ENCODE measurements at regions not wholly inside any gene's neighbourhood (a gene's known extent, or its start where the extent isn't known, plus 50 kb on each side); places are given as distances from the start of the nearest gene placed in this dataset.

DNA sequence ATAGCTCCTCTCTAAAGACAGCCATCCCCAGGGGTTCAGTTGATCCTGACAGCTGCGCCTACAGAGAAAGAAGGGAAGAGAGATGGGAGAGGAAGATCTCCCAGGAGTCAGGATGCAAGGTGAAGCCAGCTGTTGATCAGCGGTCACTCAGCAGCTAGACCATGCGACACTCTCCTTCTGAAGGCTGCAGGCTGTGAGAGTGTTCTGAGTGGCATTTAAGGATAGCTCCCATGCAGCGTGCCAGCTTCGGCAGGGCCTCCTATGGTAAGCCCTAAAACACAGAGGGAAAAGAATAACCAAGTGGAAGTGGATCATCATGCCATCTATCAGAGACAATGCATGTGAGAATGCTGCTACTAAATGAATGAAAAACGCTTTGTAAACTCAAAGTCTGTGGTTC, 197.9 kb upstream of the NUDT4 start:
- Histone ChIP-seq H3K9me2 (ENCODE audit: insufficient read depth, low read length) (no peaks in the 10 kb centered on the region), H3F3A (ENCODE audit: insufficient read depth, low read length, poor library complexity, severe bottlenecking) (no peaks in the 10 kb centered on the region), H3K36me3 (ENCODE audit: insufficient read depth, low read length) (no peaks in the 10 kb centered on the region), H3K79me2 (replicated peaks; ENCODE audit: insufficient read depth, low read length) (no peaks in the 10 kb centered on the region), H3K4me2 (ENCODE audit: low read length) (no peak overlapping the region), H3K4me3 (ENCODE audit: low read length) (no peak overlapping the region), H3K9ac (ENCODE audit: low read length) (no peak overlapping the region), H2AFZ (ENCODE audit: low read depth, low read length) (no peak overlapping the region), H4K20me1 (ENCODE audit: insufficient read depth) (no peaks in the 10 kb centered on the region), H3K9me3 (ENCODE audit: low read length) (no peaks in the 10 kb centered on the region), H3K27ac (ENCODE audit: low read length) (no peak overlapping the region), H3K27me3 (ENCODE audit: insufficient read depth, low read depth, low read length) (no peaks in the 10 kb centered on the region)
- no peak for TF ChIP-seq EZH2 (IDR thresholded peaks at IDR 0.05; ENCODE audit: borderline replicate concordance, insufficient read depth, low read length, poor library complexity, severe bottlenecking)
- no peak for TF ChIP-seq MXI1 (conservative IDR thresholded peaks at IDR 0.05; ENCODE audit: poor library complexity, severe bottlenecking)
- TF ChIP-seq RAD21 (conservative IDR thresholded peaks at IDR 0.05), result no peak
- no peak for TF ChIP-seq POLR2AphosphoS5 (IDR thresholded peaks at IDR 0.05)
- no peak for TF ChIP-seq TAF1 (IDR thresholded peaks at IDR 0.05; ENCODE audit: low read depth)
- TF ChIP-seq, protein P1, sequence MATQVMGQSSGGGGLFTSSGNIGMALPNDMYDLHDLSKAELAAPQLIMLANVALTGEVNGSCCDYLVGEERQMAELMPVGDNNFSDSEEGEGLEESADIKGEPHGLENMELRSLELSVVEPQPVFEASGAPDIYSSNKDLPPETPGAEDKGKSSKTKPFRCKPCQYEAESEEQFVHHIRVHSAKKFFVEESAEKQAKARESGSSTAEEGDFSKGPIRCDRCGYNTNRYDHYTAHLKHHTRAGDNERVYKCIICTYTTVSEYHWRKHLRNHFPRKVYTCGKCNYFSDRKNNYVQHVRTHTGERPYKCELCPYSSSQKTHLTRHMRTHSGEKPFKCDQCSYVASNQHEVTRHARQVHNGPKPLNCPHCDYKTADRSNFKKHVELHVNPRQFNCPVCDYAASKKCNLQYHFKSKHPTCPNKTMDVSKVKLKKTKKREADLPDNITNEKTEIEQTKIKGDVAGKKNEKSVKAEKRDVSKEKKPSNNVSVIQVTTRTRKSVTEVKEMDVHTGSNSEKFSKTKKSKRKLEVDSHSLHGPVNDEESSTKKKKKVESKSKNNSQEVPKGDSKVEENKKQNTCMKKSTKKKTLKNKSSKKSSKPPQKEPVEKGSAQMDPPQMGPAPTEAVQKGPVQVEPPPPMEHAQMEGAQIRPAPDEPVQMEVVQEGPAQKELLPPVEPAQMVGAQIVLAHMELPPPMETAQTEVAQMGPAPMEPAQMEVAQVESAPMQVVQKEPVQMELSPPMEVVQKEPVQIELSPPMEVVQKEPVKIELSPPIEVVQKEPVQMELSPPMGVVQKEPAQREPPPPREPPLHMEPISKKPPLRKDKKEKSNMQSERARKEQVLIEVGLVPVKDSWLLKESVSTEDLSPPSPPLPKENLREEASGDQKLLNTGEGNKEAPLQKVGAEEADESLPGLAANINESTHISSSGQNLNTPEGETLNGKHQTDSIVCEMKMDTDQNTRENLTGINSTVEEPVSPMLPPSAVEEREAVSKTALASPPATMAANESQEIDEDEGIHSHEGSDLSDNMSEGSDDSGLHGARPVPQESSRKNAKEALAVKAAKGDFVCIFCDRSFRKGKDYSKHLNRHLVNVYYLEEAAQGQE (IDR thresholded peaks at IDR 0.05; ENCODE audit: borderline replicate concordance), result no peak
- TF ChIP-seq SMC3 (conservative IDR thresholded peaks at IDR 0.05; ENCODE audit: poor library complexity), result no peak

DNA sequence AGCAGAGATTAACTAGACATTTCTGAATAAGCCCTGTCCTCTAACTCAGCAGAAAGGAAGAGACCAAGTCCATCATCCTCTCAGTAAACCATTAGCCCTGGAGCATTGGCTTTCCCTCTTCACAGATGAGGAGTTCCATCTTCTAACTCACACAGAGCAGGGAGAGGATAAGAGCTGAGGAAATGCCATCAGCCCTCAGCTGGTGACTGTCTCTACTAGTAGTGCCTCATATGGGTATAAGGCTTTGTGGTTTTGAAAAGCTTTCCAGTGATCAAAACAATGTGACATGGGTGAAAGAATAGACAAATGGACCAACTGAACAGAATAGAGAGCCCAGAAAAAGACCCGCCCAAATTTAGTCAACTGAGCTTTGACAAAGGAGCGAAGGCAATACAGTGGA, 197.2 kb upstream of the NUDT4 start:
- no peak overlapping the region for H2AFZ ChIP-seq (ENCODE audit: low read depth, low read length)
- H3K27me3 ChIP-seq (ENCODE audit: insufficient read depth, low read depth, low read length), result no peaks in the 10 kb centered on the region
- TF ChIP-seq RAD21 (conservative IDR thresholded peaks at IDR 0.05) (no peak), EZH2 (IDR thresholded peaks at IDR 0.05; ENCODE audit: borderline replicate concordance, insufficient read depth, low read length, poor library complexity, severe bottlenecking) (no peak), SMC3 (conservative IDR thresholded peaks at IDR 0.05; ENCODE audit: poor library complexity) (no peak), MXI1 (conservative IDR thresholded peaks at IDR 0.05; ENCODE audit: poor library complexity, severe bottlenecking) (no peak), EP300 (conservative IDR thresholded peaks at IDR 0.05; ENCODE audit: poor library complexity, severe bottlenecking) (no peak), TAF1 (IDR thresholded peaks at IDR 0.05; ENCODE audit: low read depth) (no peak), POLR2AphosphoS5 (IDR thresholded peaks at IDR 0.05) (no peak)
- TF ChIP-seq, protein P2, sequence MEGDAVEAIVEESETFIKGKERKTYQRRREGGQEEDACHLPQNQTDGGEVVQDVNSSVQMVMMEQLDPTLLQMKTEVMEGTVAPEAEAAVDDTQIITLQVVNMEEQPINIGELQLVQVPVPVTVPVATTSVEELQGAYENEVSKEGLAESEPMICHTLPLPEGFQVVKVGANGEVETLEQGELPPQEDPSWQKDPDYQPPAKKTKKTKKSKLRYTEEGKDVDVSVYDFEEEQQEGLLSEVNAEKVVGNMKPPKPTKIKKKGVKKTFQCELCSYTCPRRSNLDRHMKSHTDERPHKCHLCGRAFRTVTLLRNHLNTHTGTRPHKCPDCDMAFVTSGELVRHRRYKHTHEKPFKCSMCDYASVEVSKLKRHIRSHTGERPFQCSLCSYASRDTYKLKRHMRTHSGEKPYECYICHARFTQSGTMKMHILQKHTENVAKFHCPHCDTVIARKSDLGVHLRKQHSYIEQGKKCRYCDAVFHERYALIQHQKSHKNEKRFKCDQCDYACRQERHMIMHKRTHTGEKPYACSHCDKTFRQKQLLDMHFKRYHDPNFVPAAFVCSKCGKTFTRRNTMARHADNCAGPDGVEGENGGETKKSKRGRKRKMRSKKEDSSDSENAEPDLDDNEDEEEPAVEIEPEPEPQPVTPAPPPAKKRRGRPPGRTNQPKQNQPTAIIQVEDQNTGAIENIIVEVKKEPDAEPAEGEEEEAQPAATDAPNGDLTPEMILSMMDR (IDR thresholded peaks at IDR 0.05; ENCODE audit: poor library complexity, severe bottlenecking), result no peak
- TF ChIP-seq, protein P1 (IDR thresholded peaks at IDR 0.05; ENCODE audit: borderline replicate concordance), result no peak
- no peaks in the 10 kb centered on the region for H3K9me2 ChIP-seq (ENCODE audit: insufficient read depth, low read length)
- H3K9me3 ChIP-seq (ENCODE audit: low read length), result no peaks in the 10 kb centered on the region
- H3K79me2 ChIP-seq (replicated peaks; ENCODE audit: insufficient read depth, low read length), result no peaks in the 10 kb centered on the region
- H4K20me1 ChIP-seq (ENCODE audit: insufficient read depth), result no peaks in the 10 kb centered on the region
- H3K4me3 ChIP-seq (ENCODE audit: low read length), result no peak overlapping the region
- H3K4me2 ChIP-seq (ENCODE audit: low read length), result no peak overlapping the region
- H3K9ac ChIP-seq (ENCODE audit: low read length), result no peak overlapping the region
- H3F3A ChIP-seq (ENCODE audit: insufficient read depth, low read length, poor library complexity, severe bottlenecking), result no peaks in the 10 kb centered on the region
- H3K36me3 ChIP-seq (ENCODE audit: insufficient read depth, low read length), result no peaks in the 10 kb centered on the region
- no peak overlapping the region for H3K27ac ChIP-seq (ENCODE audit: low read length)

All from neural cell (in vitro differentiated cells).